ENCODE measurements at regions not wholly inside any gene's neighbourhood (a gene's known extent, or its start where the extent isn't known, plus 50 kb on each side); places are given as distances from the start of the nearest gene placed in this dataset.

GRCh38 chr11:95378789-95379188 is 147.8 kb upstream of the SESN3 start:
- no peaks in the 10 kb centered on the region for H4K20me1 ChIP-seq (ENCODE audit: insufficient read depth)
- no peaks in the 10 kb centered on the region for H3K79me2 ChIP-seq (ENCODE audit: insufficient read depth)
- no peaks in the 10 kb centered on the region for H3K36me3 ChIP-seq (replicated peaks in 1 of 2; ENCODE audit: control insufficient read depth in 1 of 2, insufficient read depth in 2 of 2, low read length in 1 of 2)
- H3F3A ChIP-seq (replicated peaks; ENCODE audit: insufficient read depth) = no peaks in the 10 kb centered on the region
- no peak overlapping the region for H2AFZ ChIP-seq (ENCODE audit: low read depth)
- H3K4me3 ChIP-seq (ENCODE audit: low read depth in 2 of 2, low read length in 1 of 2) = no peak overlapping the region
- WGBS (ENCODE audit: low lambda C conversion rate) = no CpG with 5 or more reads among the region's 1 CpG
- TF ChIP-seq GABPA (IDR thresholded peaks at IDR 0.05; ENCODE audit: low read depth) (no peak), FOXJ3 (CRISPR knock-in tag; IDR thresholded peaks at IDR 0.05) (no peak), YY1 (IDR thresholded peaks at IDR 0.05; ENCODE audit: low read depth) (no peak), IRF3 (IDR thresholded peaks at IDR 0.05; ENCODE audit: low read depth, low read length) (no peak), CTCF (IDR thresholded peaks at IDR 0.05) (no peak), GATA2 (CRISPR knock-in tag; IDR thresholded peaks at IDR 0.05) (no peak), TEAD4 (IDR thresholded peaks at IDR 0.05; ENCODE audit: borderline replicate concordance, insufficient read depth) (no peak), EP300 (IDR thresholded peaks at IDR 0.05; ENCODE audit: borderline replicate concordance in 1 of 2, low read depth in 1 of 2, low read length in 1 of 2) (no peak), NFIC (IDR thresholded peaks at IDR 0.05; ENCODE audit: borderline replicate concordance) (no peak), RXRA (IDR thresholded peaks at IDR 0.05; ENCODE audit: borderline replicate concordance, low read depth) (no peak)
- no peak for DNase-seq
- no peaks in the 10 kb centered on the region for H3K9me2 ChIP-seq
- H3K9ac ChIP-seq = no peak overlapping the region
- no peak overlapping the region for H3K4me2 ChIP-seq
- H3K9me3 ChIP-seq = no peaks in the 10 kb centered on the region
- no peaks in the 10 kb centered on the region; a peak in 1 of 4 replicates for H3K4me1 ChIP-seq (ENCODE audit: control insufficient read depth in 1 of 2, insufficient read depth in 2 of 2, low read depth in 1 of 2, low read length in 1 of 2)
- ChIA-PET CTCF (interaction anchor here (0.7 to 1.7 kb wide), 4 partner anchors 8 to 326 kb away, joined by 3 to 6 read pairs (median 4); no protein-coding TSS in a partner anchor), POLR2A (no interaction called here)
- no peak overlapping the region for H3K27ac ChIP-seq (ENCODE audit: low read depth in 2 of 2, low read length in 1 of 2)
- H3K27me3 ChIP-seq (ENCODE audit: insufficient read depth) = no peaks in the 10 kb centered on the region

DNA sequence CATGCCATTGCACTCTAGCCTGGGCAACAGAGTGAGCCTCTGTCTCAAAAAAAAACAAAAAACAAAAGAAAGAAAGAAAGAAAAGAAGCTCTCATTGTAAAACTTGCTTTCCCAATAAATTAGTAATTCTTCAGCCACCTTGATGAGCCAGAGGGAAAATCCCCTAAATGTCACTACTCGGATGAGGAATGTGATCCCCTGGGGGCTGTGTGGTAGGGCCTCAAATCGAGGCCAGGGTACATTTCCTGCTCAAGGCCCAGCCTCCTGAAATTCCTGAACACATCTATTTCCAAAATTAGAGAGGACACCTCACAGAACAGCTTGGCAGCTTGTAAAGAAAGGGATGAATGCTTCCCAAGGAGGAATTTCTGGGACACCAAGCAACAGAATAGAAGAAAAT is 147.1 kb upstream of the SESN3 start:
- Histone ChIP-seq H3K79me2 (ENCODE audit: insufficient read depth) (no peaks in the 10 kb centered on the region), H3K4me3 (ENCODE audit: low read depth in 2 of 2, low read length in 1 of 2) (no peak overlapping the region), H3K36me3 (replicated peaks in 1 of 2; ENCODE audit: control insufficient read depth in 1 of 2, insufficient read depth in 2 of 2, low read length in 1 of 2) (no peaks in the 10 kb centered on the region), H2AFZ (ENCODE audit: low read depth) (no peak overlapping the region), H3K4me2 (no peak overlapping the region), H4K20me1 (ENCODE audit: insufficient read depth) (no peaks in the 10 kb centered on the region), H3K9me2 (no peaks in the 10 kb centered on the region), H3K27me3 (ENCODE audit: insufficient read depth) (no peaks in the 10 kb centered on the region), H3F3A (replicated peaks; ENCODE audit: insufficient read depth) (no peaks in the 10 kb centered on the region), H3K9ac (no peak overlapping the region), H3K27ac (ENCODE audit: low read depth in 2 of 2, low read length in 1 of 2) (no peak overlapping the region), H3K9me3 (no peaks in the 10 kb centered on the region), H3K4me1 (ENCODE audit: control insufficient read depth in 1 of 2, insufficient read depth in 2 of 2, low read depth in 1 of 2, low read length in 1 of 2) (no peaks in the 10 kb centered on the region; a peak in 1 of 4 replicates)
- POLR2A ChIA-PET = no interaction called here
- WGBS (ENCODE audit: low lambda C conversion rate) = 26% methylated on average over 2 of the region's 2 CpGs
- CTCF ChIA-PET = interaction anchor here (1.2 to 1.7 kb wide), 2 partner anchors 10 to 327 kb away, joined by 4 to 6 read pairs; no protein-coding TSS in a partner anchor
- no peak for DNase-seq
- TF ChIP-seq EP300 (IDR thresholded peaks at IDR 0.05; ENCODE audit: borderline replicate concordance in 1 of 2, low read depth in 1 of 2, low read length in 1 of 2) (no peak), RAD21 (IDR thresholded peaks at IDR 0.05; ENCODE audit: low read length) (no peak), MAX (IDR thresholded peaks at IDR 0.05; ENCODE audit: low read depth) (no peak), CHD2 (IDR thresholded peaks at IDR 0.05; ENCODE audit: low read length, partially characterized antibody) (no peak), CTCF (IDR thresholded peaks at IDR 0.05) (no peak), JUND (IDR thresholded peaks at IDR 0.05) (no peak), TEAD4 (IDR thresholded peaks at IDR 0.05; ENCODE audit: borderline replicate concordance, insufficient read depth) (no peak)
